HEK293T (cell line): ENCODE measurements at regions not wholly inside any gene's neighbourhood (a gene's known extent, or its start where the extent isn't known, plus 50 kb on each side); places are given as distances from the start of the nearest gene placed in this dataset.

ENCODE experiments used
- CTCF ChIA-PET: fragments of 350-600 bp; formaldehyde crosslinking; extraction: SDS; loops from one replicate; lab custom pipeline; 2021; ENCODE audit warnings: antibody characterized with exemption, inconsistent platforms; lab: Yijun Ruan, JAX
- POLR2A ChIA-PET: fragments of 350-600 bp; formaldehyde crosslinking; extraction: SDS; loops from one replicate; lab custom pipeline; 2020; ENCODE audit warnings: antibody characterized with exemption, inconsistent platforms; lab: Yijun Ruan, JAX
- DNase-seq: peaks from one replicate; pipeline ENCODE4 v3.0.0; 2012; ENCODE audit warnings: mixed read lengths; ENCODE audit errors: extremely low spot score
- ARNT ChIP-seq: fragments of 450-650 bp; IDR thresholded peaks from 2 replicates; pipeline ENCODE4 v1.6.1; 2017; ENCODE audit warnings: mild to moderate bottlenecking
- BHLHE40 ChIP-seq: fragments of 450-650 bp; IDR thresholded peaks from 2 replicates; pipeline ENCODE4 v1.6.1; 2016; ENCODE audit warnings: mild to moderate bottlenecking, moderate library complexity, borderline replicate concordance
- CTBP1 ChIP-seq: fragments of 450-650 bp; IDR thresholded peaks from 2 replicates; pipeline ENCODE4 v1.6.1; 2016; ENCODE audit warnings: borderline replicate concordance
- ELF4 ChIP-seq: fragments of 450-650 bp; IDR thresholded peaks from 2 replicates; pipeline ENCODE4 v1.6.1; 2017; ENCODE audit warnings: antibody characterized with exemption
- FOXA1 ChIP-seq: fragments of 450-650 bp; IDR thresholded peaks from 2 replicates; pipeline ENCODE4 v1.6.1; 2016; ENCODE audit warnings: mild to moderate bottlenecking
- FOXK2 ChIP-seq: fragments of 450-650 bp; IDR thresholded peaks from 2 replicates; pipeline ENCODE4 v1.6.1; 2016; ENCODE audit warnings: mild to moderate bottlenecking
- FOXM1 ChIP-seq: fragments of 450-650 bp; IDR thresholded peaks from 2 replicates; pipeline ENCODE4 v1.6.1; 2017; ENCODE audit warnings: mild to moderate bottlenecking, borderline replicate concordance
- HDGF ChIP-seq: fragments of 450-650 bp; IDR thresholded peaks from 2 replicates; pipeline ENCODE4 v1.6.1; 2017; ENCODE audit warnings: antibody characterized with exemption, borderline replicate concordance
- L3MBTL2 ChIP-seq: fragments of 450-650 bp; conservative IDR thresholded peaks from 2 replicates; pipeline ENCODE4 v1.6.1; 2016; ENCODE audit warnings: mild to moderate bottlenecking
- LEF1 ChIP-seq: fragments of 450-650 bp; IDR thresholded peaks from 2 replicates; pipeline ENCODE4 v1.6.1; 2017; ENCODE audit warnings: mild to moderate bottlenecking, borderline replicate concordance
- NFRKB ChIP-seq: fragments of 450-650 bp; IDR thresholded peaks from 2 replicates; pipeline ENCODE4 v1.6.1; 2016; ENCODE audit warnings: mild to moderate bottlenecking, moderate library complexity
- SP1 ChIP-seq: fragments of 450-650 bp; IDR thresholded peaks from 2 replicates; pipeline ENCODE4 v1.6.1; 2017
- SUZ12 ChIP-seq: fragments of 450-650 bp; IDR thresholded peaks from 2 replicates; pipeline ENCODE4 v1.6.1; 2016; ENCODE audit warnings: mild to moderate bottlenecking
- TARDBP ChIP-seq: fragments of 450-650 bp; IDR thresholded peaks from 2 replicates; pipeline ENCODE4 v1.6.1; 2016
- ZNF384 ChIP-seq: fragments of 450-650 bp; IDR thresholded peaks from 2 replicates; pipeline ENCODE4 v1.6.1; 2016
- TF ChIP-seq, protein P1 (sequence below): fragments of 450-650 bp; IDR thresholded peaks from 2 replicates; pipeline ENCODE4 v1.6.1; 2016

- no peak for DNase-seq
- ChIA-PET CTCF (no interaction called here), POLR2A (no interaction called here)
- TF ChIP-seq FOXM1 (no peak), LEF1 (no peak), HDGF (no peak), SUZ12 (no peak), CTBP1 (no peak), BHLHE40 (no peak), TARDBP (no peak), L3MBTL2 (no peak), ELF4 (no peak)
Observed at GRCh38 chr5:66450988-66451387, 145.2 kb upstream of the MAST4 start.

GRCh38 chr5:66452109-66452508 lies 144.1 kb upstream of the MAST4 start:
- DNase-seq = no peak
- ChIA-PET POLR2A (no interaction called here), CTCF (no interaction called here)
- TF ChIP-seq, protein P1, sequence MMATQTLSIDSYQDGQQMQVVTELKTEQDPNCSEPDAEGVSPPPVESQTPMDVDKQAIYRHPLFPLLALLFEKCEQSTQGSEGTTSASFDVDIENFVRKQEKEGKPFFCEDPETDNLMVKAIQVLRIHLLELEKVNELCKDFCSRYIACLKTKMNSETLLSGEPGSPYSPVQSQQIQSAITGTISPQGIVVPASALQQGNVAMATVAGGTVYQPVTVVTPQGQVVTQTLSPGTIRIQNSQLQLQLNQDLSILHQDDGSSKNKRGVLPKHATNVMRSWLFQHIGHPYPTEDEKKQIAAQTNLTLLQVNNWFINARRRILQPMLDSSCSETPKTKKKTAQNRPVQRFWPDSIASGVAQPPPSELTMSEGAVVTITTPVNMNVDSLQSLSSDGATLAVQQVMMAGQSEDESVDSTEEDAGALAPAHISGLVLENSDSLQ = no peak
- no peak for TF ChIP-seq HDGF
- no peak for TF ChIP-seq ARNT
- no peak for TF ChIP-seq L3MBTL2
- no peak for TF ChIP-seq NFRKB

- no peak for DNase-seq
- ChIA-PET POLR2A (no interaction called here), CTCF (no interaction called here)
- TF ChIP-seq L3MBTL2 = no peak
- TF ChIP-seq, protein P1 = no peak
- no peak for TF ChIP-seq NFRKB
- no peak for TF ChIP-seq FOXK2
- TF ChIP-seq ZNF384 = no peak
- TF ChIP-seq TARDBP = no peak
- no peak for TF ChIP-seq FOXM1
- TF ChIP-seq ARNT = no peak
- TF ChIP-seq HDGF = no peak
- TF ChIP-seq LEF1 = no peak
- TF ChIP-seq SUZ12 = no peak
- no peak for TF ChIP-seq CTBP1
- no peak for TF ChIP-seq BHLHE40
- no peak for TF ChIP-seq SP1
- TF ChIP-seq FOXA1 = no peak
Observed at GRCh38 chr5:66454186-66455078, 141.8 kb upstream of the MAST4 start.

DNA sequence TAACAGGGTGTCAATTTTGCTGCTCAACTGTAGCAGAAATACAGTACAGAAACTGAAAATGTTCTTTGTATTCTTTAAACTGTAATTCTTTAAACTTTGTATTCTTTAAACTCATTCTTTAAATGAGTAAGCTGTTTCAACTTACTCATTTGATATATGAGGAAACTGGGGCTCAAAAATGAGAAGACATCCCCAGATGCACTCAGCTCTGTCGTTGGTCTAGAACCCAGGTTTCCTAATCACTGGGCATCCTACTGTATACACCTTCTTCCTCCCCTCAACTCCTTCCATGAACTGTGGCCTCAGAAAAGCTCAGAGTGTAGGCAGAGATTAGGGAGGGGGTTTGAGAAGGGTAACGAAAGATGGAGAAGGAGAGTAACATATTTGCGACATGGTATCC lies 136.5 kb upstream of the MAST4 start:
- ChIA-PET CTCF (no interaction called here), POLR2A (no interaction called here)
- TF ChIP-seq ZNF384 = no peak
- TF ChIP-seq L3MBTL2 = no peak
- no peak for TF ChIP-seq HDGF
- TF ChIP-seq ELF4 = no peak
- no peak for TF ChIP-seq ARNT
- TF ChIP-seq FOXK2 = no peak
- TF ChIP-seq TARDBP = no peak
- TF ChIP-seq, protein P1 = no peak
- no peak for TF ChIP-seq CTBP1
- TF ChIP-seq BHLHE40 = no peak
- no peak for TF ChIP-seq FOXA1
- no peak for TF ChIP-seq LEF1
- TF ChIP-seq SP1 = no peak
- TF ChIP-seq SUZ12 = no peak
- TF ChIP-seq NFRKB = no peak
- TF ChIP-seq FOXM1 = no peak
- DNase-seq = no peak

DNA sequence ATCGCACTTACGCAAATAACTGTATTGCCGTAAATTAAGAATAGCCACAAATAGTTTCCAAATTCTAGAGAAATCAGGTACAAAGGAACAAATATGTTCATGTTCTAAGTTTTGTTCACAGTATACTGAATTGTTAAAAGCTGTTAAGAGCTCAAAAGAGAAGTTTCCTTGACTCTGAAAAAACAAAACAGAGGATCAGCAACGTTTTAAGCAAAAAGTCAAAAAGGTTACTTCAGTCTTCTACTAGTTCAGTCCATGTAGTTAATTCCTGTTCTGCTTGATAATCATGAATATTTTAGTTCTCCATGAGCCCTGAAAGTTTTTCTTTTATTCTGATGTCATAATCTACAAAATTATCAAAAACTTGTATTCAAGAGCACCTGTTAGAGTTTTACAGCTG lies 128.6 kb upstream of the MAST4 start:
- TF ChIP-seq FOXA1 (no peak), SUZ12 (no peak), BHLHE40 (no peak), FOXK2 (no peak), L3MBTL2 (no peak), ZNF384 (no peak), ARNT (no peak), TARDBP (no peak), NFRKB (no peak), SP1 (no peak), ELF4 (no peak), FOXM1 (no peak), HDGF (no peak), LEF1 (no peak), CTBP1 (no peak)
- TF ChIP-seq, protein P1 = no peak
- DNase-seq = no peak
- CTCF ChIA-PET = no interaction called here
- POLR2A ChIA-PET = no interaction called here
